NOMO-1 treated with dmso at 0.1 percent for 144 hours (cell line): ENCODE measurements at regions not wholly inside any gene's neighbourhood (a gene's known extent, or its start where the extent isn't known, plus 50 kb on each side); places are given as distances from the start of the nearest gene placed in this dataset.
"Not testable (repeated sequence)": the region's sequence is repeated elsewhere in the genome, so short reads cannot be mapped to it uniquely, and the experiment has no call there.

Source experiments
- DNase-seq: peaks from one replicate; lab custom pipeline; 2025; ENCODE audit not compliant: unreplicated experiment; lab: John Stamatoyannopoulos, UW

DNA sequence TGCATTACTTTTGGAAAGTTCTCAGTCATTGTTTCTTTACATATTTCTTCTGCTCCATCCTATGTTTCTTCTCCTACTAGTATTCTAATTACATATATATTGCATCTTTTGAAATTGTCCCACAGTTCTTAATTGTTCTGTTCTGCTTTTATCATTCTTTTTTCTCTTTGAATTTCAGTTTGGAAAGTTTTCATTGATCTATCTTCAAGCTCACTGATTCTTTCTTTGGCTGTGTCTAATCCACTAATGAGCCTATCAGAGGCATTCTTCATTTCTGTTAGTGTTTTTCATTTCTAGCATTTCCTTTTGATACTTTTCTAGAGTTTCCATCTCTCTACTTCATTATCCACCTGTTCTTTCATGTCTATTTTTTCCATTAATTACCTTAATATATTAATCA is 159.0 kb upstream of the KCNJ15 start:
- no peak for DNase-seq

- DNase-seq = no peak
These were observed 144.5 kb upstream of the KCNJ15 start for GRCh38 chr21:38112219-38112789.

- no peak for DNase-seq
These were observed 142.0 kb upstream of the KCNJ15 start for GRCh38 chr21:38114717-38115333.

GRCh38 chr21:38115870-38116269 is 140.9 kb upstream of the KCNJ15 start:
- DNase-seq = no peak

GRCh38 chr21:38119793-38120192 is 137.0 kb upstream of the KCNJ15 start:
- no peak for DNase-seq

- not testable (repeated sequence) for DNase-seq
These were observed 136.2 kb upstream of the KCNJ15 start for GRCh38 chr21:38120679-38120983.

DNA sequence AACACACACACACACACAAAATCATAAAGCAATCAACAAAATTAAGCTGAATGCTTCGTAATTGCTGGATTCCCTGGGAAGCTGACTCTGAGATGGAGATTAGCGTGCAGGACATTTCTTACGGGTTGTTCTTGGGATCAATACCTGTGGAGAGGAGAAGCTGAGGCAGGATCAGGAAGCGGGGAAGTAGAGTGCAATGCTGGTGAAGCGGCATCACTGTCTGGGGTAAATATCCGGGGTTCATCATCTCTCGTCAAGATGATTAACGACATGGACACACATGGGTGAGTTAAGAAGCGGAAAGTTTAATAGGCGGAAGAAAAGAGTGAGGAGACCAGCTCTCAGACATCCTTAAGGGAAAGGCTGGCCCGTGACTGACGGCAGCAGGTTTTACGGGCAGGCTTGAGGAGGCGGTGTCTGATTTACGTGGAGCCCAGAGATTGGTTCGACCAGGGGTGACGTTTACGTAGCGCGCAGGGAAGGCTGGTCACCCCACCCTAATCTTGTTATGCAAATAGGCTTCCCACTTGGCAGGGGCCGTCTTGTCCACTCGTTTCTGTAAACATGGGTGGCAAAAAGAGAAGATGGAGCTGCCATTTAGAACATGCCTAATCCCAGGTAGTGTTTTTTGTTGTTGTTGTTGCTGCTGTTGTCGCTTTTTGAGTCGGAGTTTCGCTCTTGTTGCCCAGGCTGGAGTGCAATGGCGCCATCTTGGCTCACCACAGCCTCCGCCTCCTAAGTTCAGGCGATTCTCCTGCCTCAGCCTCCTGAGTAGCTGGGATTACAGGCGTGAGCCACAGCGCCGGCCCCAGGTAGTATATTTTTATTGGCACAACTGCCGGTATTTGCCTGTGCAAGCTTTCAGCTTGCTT is 135.6 kb upstream of the KCNJ15 start:
- no peak for DNase-seq

DNA sequence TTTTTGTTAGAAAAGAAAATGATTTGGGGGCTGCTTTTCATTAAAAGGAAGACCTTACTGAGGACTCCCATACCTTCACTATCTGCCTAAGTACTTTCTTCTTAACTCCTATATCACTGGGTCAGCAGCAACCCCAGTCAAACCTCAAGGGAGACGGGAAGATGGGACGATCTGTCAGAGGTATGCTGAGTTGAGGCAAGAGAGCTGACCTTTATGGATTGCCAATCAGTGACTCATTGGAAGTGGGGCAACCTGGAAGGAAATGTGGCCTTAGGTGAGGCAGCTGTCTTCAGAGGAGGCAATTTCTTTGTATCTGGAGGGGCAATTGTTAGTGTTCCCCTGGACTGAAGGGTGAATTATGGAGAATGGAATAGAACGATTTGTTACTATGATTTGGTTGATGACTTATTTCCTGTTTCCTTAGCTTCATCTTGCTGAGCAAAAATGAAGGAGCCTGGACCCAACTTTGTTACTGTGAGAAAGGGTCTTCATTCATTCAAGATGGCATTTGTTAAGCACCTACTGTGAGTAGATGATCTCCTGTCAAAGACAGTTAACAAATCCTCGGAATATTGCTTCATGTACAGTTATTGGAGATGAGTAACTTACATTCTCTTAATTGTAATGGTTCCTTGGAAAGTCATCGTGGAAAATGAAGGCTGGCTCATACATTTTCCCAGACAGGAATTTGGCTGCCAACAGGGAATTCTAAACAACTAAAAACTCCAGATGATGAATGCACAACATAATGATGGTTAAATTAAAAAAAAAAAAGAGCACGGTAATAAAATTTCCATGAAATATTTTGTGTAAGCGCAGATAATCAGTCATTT is 134.7 kb upstream of the KCNJ15 start:
- no peak for DNase-seq

DNA sequence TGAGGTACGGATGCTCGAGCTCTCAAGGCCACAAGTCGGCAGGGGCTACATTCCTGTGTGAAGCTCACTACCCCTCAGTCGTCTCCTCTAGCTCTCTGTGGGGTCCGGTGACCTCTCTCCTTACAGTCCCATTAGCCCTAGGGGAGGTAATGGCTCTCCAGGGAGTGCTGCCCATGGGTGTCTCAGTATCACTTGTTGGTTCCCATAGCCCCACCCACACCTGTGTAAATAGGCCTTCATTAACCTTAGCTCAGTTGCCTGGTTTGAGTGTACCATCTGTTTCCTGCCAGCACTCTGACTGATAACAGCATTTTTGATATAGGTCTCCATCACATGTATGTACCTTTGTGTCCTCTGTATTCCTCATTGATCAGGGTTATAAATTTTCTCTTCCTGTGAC is 133.2 kb upstream of the KCNJ15 start:
- no peak for DNase-seq

- peak; percentile 17 for DNase-seq
These were observed 130.0 kb upstream of the KCNJ15 start for GRCh38 chr21:38126666-38127303.

GRCh38 chr21:38129711-38130110 is 127.1 kb upstream of the KCNJ15 start:
- no peak for DNase-seq

- no peak for DNase-seq
These were observed 123.6 kb upstream of the KCNJ15 start for GRCh38 chr21:38133240-38133639.

DNA sequence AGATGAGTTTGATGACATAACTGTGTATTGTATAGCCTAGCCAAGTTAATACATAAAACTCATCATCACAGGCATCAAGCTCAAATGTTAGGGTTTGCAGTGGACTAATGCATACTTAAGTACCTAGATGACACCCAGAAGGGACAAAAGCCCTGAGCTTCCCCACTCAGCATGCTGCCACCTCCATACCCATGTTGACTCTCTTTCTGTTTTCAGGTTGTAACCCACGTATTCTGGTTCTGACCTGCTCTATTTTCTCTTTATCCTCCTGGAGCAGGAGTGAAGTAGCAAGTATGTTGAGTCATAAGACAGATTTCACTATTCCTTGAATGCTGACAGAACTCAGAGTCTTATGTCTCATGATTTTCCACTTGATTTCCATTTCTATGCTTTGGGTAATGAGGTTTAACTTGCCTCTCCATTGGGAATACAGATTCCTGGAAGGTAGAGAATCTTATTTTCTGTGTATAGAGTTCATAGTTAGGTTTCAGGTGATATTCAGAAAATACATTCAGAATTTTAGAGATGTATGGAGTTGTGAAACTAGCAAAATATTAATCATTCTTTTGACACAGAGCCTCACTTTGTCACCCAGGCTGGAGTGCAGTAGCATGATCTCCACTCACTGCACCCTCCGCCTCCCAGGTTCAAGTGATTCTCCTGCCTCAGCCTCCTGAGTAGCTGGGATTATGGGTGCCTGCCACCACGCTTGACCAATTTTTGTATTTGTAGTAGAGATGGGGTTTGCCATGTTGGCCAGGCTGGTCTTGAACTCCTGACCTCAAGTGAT is 122.5 kb upstream of the KCNJ15 start:
- no peak for DNase-seq

DNA sequence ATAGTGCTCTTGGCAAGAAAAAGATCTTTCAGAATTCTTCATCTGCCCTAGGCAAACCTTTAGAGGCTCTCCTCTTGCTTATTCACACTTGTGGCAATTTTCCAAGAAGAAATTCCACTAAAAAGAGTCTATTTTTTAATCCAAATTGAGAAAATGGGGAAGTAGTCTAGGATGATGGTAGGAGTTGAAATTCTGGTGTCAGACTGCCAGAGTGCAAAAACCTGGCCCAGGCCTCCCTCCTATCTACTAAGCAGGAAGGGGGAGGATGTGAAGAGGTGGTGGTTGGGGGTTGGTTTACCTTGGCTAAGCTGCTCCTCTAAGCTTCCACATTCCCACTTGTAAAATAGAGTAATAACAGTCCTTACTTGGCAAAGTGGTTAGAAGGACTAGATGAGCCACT is 120.6 kb upstream of the KCNJ15 start:
- DNase-seq = no peak

DNA sequence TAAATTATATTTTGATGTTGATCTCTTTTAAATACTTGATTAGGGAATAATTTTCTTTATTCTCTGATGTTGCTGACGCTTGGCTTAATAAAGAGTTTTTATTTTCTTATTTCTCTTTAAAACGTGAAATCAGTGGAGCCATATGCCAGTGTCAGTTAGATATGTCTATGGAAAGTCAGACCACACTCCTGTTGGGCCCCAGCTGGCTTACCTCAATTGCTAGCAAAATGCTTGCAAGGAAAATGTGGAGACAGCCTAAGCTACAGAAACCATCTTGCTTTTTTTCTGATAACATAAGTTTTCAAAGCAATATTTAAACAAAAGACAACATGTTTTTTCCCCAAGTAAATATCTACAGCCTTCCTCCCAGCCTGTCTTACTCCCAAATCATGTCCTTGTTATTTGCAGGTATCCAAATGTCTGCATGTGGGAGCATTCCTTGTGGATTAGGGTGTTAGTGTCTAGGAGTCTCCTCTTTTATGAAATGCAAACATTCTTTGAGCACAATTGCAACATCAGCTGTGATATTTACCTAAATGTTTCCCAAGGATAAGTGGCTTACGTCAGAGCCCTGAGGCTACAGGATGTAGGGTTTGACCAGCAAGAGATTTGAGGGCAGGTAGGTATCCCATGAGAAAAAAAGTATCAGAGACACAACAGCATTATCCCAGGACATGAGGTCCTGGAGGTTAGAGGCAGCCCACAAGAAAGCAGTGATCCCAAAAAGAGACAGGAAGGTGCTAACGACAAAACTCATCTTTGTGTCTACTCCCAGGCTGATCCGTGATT is 117.2 kb upstream of the KCNJ15 start:
- DNase-seq = no peak

- no peak for DNase-seq
These were observed 116.4 kb upstream of the KCNJ15 start for GRCh38 chr21:38140207-38140903.

DNA sequence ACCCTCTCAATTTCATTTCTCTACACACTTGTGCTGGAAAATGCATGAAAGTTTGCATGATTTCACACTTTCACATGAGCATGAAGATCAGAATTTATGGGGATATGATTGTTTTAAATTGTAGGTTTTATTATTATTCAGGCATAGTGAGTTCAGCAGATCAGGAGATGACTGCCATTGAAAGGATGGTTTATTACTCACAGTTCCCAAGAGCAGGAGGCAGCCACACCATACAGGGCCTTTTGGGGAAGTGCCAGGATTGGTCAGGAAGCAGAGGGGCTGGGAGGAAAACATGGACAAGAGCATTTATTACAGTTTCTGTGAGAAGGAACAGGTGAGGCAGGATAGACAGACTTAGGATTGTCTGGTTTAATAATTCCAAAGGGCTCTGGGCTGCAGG is 114.6 kb upstream of the KCNJ15 start:
- no peak for DNase-seq

GRCh38 chr21:38144193-38144592 is 112.6 kb upstream of the KCNJ15 start:
- DNase-seq = no peak

- no peak for DNase-seq
These were observed 111.7 kb upstream of the KCNJ15 start for GRCh38 chr21:38145104-38145503.
